ENCODE measurements at regions not wholly inside any gene's neighbourhood (a gene's known extent, or its start where the extent isn't known, plus 50 kb on each side); places are given as distances from the start of the nearest gene placed in this dataset.

DNA sequence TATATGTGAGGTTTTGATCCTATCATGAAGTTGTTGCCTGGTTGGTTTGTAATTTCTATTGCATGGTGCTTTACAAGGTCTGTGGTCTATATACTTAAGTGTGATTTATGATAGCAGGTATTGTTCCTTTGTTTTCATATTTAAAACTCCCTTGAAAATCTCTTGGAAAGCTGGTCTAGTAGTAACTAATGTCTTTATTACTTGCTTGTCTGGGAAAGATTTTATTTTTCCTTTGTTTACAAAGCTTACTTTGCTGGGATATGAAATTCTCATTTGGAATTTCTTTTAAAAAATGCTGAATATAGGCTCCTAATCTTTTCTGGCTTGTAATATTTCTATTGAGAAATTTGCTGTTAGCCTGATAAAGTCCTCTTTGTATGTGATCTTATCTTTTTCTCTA is 862.9 kb upstream of the NXPH2 start:
- Histone ChIP-seq H3K9me1 (ENCODE audit: control insufficient read depth, insufficient read depth, low read length) (no peaks in the 10 kb centered on the region), H4K20me1 (replicated peaks; ENCODE audit: control insufficient read depth, insufficient read depth, low read length) (no peaks in the 10 kb centered on the region), H3K27me3 (ENCODE audit: control insufficient read depth in 2 of 2, insufficient read depth in 2 of 2, low read length in 2 of 2) (no peaks in the 10 kb centered on the region), H3K4me3 (no peak overlapping the region), H2AFZ (ENCODE audit: low read depth, low read length) (no peak overlapping the region), H3K4me1 (replicated peaks in 1 of 2; ENCODE audit: control insufficient read depth in 2 of 2, insufficient read depth in 2 of 2, low read length in 2 of 2) (no peaks in the 10 kb centered on the region), H3K36me3 (ENCODE audit: control insufficient read depth, insufficient read depth, low read length) (no peaks in the 10 kb centered on the region), H3K27ac (ENCODE audit: extremely low read depth, low read depth, low read length) (no peak overlapping the region), H3K79me2 (ENCODE audit: control insufficient read depth, insufficient read depth, low read length) (no peaks in the 10 kb centered on the region), H3K4me2 (ENCODE audit: insufficient read depth, low read length) (no peak overlapping the region), H3K9me3 (replicated peaks; ENCODE audit: control insufficient read depth, insufficient read depth, low read depth, low read length) (no peaks in the 10 kb centered on the region), H3K9ac (ENCODE audit: insufficient read depth in 1 of 2, low read depth in 2 of 2, low read length in 2 of 2) (no peak overlapping the region)
- intact Hi-C loops (cut with micrococcal nuclease) = no loop called here
- FAIRE-seq (no peak), ATAC-seq (no peak), DNase-seq (ENCODE audit: extremely low read depth in 1 of 4, low spot score in 3 of 4) (no peak)
- ChIA-PET POLR2A (no interaction called here), CTCF (ENCODE audit: low intra/inter-chr PET ratio) (no interaction called here)
- TF ChIP-seq RBBP5 (IDR thresholded peaks at IDR 0.05; ENCODE audit: borderline replicate concordance, insufficient read depth, low read length, poor library complexity, severe bottlenecking) (no peak), ZNF140 (CRISPR knock-in tag; IDR thresholded peaks at IDR 0.05) (no peak), LCOR (CRISPR knock-in tag; IDR thresholded peaks at IDR 0.05) (no peak), MEF2D (tag; conservative IDR thresholded peaks at IDR 0.05; ENCODE audit: low read depth) (no peak), EZH2 (IDR thresholded peaks at IDR 0.05; ENCODE audit: borderline replicate concordance, low read depth, low read length) (no peak), ZNF644 (tag; IDR thresholded peaks at IDR 0.05; ENCODE audit: low read depth) (no peak), ZNF584 (CRISPR knock-in tag; IDR thresholded peaks at IDR 0.05; ENCODE audit: low read depth) (no peak), NRF1 (conservative IDR thresholded peaks at IDR 0.05 in 1 of 2, IDR thresholded peaks at IDR 0.05 in 1 of 2) (no peak), SMAD2 (IDR thresholded peaks at IDR 0.05; ENCODE audit: low read depth, low read length) (no peak), SLC30A9 (CRISPR knock-in tag; IDR thresholded peaks at IDR 0.05) (no peak), ELF1 (tag; IDR thresholded peaks at IDR 0.05) (no peak), NFE2L1 (tag; IDR thresholded peaks at IDR 0.05; ENCODE audit: borderline replicate concordance, low read depth) (no peak), SIN3A (IDR thresholded peaks at IDR 0.05; ENCODE audit: borderline replicate concordance in 2 of 2, control insufficient read depth in 1 of 2, low read depth in 2 of 2, low read length in 2 of 2) (no peak), RB1 (IDR thresholded peaks at IDR 0.05; ENCODE audit: low read depth) (no peak), CBX8 (IDR thresholded peaks at IDR 0.05; ENCODE audit: borderline replicate concordance, extremely low read depth, low read depth, low read length, poor library complexity, severe bottlenecking) (no peak)
- BruUV-seq (replicated peaks) = no TSS peak
- in situ Hi-C loops (cut with MboI) = no loop called here
